ENCODE measurements at regions not wholly inside any gene's neighbourhood (a gene's known extent, or its start where the extent isn't known, plus 50 kb on each side); places are given as distances from the start of the nearest gene placed in this dataset.

DNA sequence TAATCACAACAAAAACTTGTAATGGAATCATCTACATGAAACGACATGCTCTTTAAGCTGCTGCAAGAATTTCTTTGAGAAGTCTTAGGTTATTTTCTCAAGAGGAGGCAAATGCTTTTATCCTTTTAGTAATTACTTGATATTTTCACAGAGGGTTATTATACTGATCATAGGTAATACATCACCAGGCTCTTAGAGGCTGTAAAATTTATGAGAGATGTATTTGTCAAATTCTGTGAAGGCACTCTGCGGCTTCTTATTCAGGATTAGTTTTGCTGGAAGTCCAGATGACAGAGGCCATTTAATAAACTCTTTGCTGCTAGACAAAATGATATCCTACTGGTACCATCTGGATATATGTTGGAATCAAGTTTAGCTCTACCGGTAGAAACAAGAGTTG, 624.3 kb upstream of the BRINP3 start:
- H3K4me1 ChIP-seq (ENCODE audit: insufficient read depth), result no peaks in the 10 kb centered on the region
- DNase-seq (ENCODE audit: extremely low spot score), result no peak
- WGBS, result 76% methylated on average over 3 of the region's 3 CpGs
- H3K36me3 ChIP-seq (ENCODE audit: insufficient read depth), result no peaks in the 10 kb centered on the region
- no peak overlapping the region for H3K27ac ChIP-seq (ENCODE audit: low read depth)
- no peak overlapping the region for H3K4me3 ChIP-seq (ENCODE audit: low read depth, low read length)

DNA sequence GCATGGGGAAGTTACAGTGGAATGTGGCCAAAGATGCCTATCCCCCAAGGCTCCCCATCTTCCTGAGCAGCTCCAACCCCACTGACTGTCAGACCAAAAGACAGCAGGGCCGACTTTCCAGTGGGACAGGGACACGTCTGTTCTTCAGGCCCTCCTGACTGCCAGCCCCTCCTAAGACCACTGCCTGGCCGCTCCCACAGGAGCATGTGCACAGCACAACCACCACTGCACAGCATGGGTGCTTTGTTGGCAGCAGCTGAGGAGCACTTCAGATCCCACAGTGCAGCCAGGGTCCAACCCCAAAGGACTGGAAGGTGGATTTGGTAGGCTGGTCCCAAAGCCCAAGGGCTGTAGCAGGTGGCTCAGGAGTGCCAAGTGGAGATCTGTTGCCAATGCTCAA, 648.3 kb upstream of the BRINP3 start:
- H3K36me3 ChIP-seq (ENCODE audit: insufficient read depth), result no peaks in the 10 kb centered on the region
- no peaks in the 10 kb centered on the region for H3K4me1 ChIP-seq (ENCODE audit: insufficient read depth)
- H3K4me3 ChIP-seq (ENCODE audit: low read depth, low read length), result no peak overlapping the region
- no peak for DNase-seq (ENCODE audit: extremely low spot score)
- H3K27ac ChIP-seq (ENCODE audit: low read depth), result no peak overlapping the region
- 90% methylated on average over 3 of the region's 3 CpGs for WGBS

DNA sequence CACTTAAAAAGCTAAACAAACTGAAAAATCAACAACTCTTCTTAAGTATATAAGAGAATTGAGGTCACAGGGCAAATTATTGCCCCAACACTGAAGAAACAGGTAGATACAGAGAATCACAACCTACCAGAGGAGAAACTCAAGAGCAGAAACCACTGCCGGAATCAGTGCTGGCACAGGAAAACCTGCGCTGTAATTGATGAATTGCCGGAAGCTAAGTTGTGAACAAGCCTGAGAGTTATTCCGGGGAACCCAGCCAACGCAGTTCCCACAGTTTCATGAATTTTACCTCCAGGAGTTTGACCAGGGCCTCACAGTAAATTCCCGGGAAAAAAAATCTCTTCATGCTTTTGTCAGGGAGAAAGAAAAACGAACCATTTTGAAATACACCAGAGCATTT, 657.1 kb upstream of the BRINP3 start:
- no peak overlapping the region for H3K27ac ChIP-seq (ENCODE audit: low read depth)
- no peaks in the 10 kb centered on the region for H3K36me3 ChIP-seq (ENCODE audit: insufficient read depth)
- no peaks in the 10 kb centered on the region for H3K4me1 ChIP-seq (ENCODE audit: insufficient read depth)
- WGBS, result 38% methylated on average over 7 of the region's 7 CpGs
- no peak for DNase-seq (ENCODE audit: extremely low spot score)
- no peak overlapping the region for H3K4me3 ChIP-seq (ENCODE audit: low read depth, low read length)

DNA sequence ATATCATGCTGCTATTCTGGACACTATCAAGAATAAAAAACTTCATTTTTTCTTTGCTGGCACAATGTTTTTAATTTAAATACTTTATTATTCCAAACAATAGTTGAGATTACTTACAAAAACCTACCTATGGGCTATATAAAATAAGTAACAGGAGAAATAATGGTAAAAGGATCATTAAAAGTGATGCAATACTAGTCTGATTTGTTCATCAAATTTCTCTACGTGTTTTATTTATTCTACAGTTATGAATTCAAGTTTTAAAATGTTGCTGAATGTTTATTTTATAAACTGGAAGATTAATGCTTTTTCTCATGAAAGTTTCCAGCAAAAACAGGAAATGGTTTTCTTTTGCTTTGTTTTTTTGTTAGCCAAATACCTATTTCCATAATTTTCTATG, 662.4 kb upstream of the BRINP3 start:
- Histone ChIP-seq H3K4me3 (ENCODE audit: low read depth, low read length) (no peak overlapping the region), H3K36me3 (ENCODE audit: insufficient read depth) (no peaks in the 10 kb centered on the region), H3K27ac (ENCODE audit: low read depth) (no peak overlapping the region), H3K4me1 (ENCODE audit: insufficient read depth) (no peaks in the 10 kb centered on the region)
- 33% methylated on average over 1 of the region's 1 CpG for WGBS
- no peak for DNase-seq (ENCODE audit: extremely low spot score)

DNA sequence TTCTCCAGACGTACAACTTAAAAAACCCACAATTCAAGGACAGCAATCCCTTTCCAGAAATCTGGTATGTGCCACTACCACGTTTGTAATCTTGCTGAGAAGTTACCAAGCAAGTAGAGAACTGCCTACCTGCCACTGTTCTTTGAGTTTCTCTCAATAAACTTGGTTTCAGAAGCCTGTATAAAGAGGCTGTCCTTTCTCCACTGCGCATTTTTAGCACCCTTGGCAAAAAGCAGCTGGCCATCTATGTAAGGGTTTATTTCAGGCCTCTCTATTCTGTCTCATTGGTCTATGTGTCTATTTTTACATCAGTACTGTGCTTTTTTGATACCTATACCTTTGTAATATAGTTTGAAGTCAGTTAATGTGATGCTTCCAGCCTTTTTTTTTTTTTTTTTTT, 665.1 kb upstream of the BRINP3 start:
- no peak for DNase-seq (ENCODE audit: extremely low spot score)
- WGBS, result 58% methylated on average over 3 of the region's 3 CpGs
- H3K27ac ChIP-seq (ENCODE audit: low read depth), result no peak overlapping the region
- no peaks in the 10 kb centered on the region for H3K36me3 ChIP-seq (ENCODE audit: insufficient read depth)
- H3K4me3 ChIP-seq (ENCODE audit: low read depth, low read length), result no peak overlapping the region
- no peaks in the 10 kb centered on the region for H3K4me1 ChIP-seq (ENCODE audit: insufficient read depth)

DNA sequence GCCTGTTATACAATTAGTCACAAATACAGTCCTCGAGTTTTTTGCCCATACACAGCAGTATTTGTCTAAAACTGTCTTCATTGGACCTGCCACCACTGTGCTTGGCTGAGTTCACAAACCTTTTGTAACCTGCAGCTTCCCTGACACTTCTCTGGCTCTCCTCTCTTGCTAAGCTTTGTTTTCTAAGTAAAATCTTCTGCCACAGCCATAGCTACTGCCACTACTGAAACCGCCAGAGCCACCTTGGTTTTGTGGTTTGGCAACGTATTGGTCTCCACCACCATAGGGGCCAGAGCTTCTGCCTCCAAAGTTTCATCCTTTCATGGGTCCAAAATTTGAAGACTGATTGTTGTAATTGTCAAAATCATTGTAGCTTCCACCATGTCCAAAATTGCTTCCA, 668.2 kb upstream of the BRINP3 start:
- no peak for DNase-seq (ENCODE audit: extremely low spot score)
- Histone ChIP-seq H3K36me3 (ENCODE audit: insufficient read depth) (no peaks in the 10 kb centered on the region), H3K4me1 (ENCODE audit: insufficient read depth) (no peaks in the 10 kb centered on the region), H3K4me3 (ENCODE audit: low read depth, low read length) (no peak overlapping the region), H3K27ac (ENCODE audit: low read depth) (no peak overlapping the region)
- WGBS, result 80% methylated on average over 3 of the region's 3 CpGs

DNA sequence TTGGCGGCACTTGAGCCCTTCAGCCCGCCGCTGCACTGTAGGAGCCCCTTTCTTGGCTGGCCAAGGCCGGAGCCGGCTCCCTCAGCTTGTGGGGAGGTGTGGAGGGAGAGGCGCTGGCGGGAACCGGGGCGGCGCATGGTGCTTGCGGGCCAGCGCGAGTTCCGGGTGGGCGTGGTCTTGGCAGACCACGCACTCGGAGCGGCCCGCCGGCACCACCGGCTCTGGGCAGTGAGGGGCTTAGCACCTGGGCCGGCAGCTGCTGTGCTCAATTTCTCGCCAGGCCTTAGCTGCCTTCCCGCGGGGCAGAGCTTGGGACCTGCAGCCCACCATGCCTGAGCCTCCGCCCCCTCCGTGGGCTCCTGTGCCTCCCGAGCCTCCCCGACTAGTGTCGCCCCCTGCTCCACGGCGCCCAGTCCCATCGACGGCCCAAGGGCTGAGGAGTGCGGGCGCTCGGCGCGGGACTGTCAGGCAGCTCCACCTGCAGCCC, 673.7 kb upstream of the BRINP3 start:
- Histone ChIP-seq H3K27ac (ENCODE audit: low read depth) (no peak overlapping the region), H3K36me3 (ENCODE audit: insufficient read depth) (no peaks in the 10 kb centered on the region), H3K4me3 (ENCODE audit: low read depth, low read length) (no peak overlapping the region), H3K4me1 (ENCODE audit: insufficient read depth) (no peaks in the 10 kb centered on the region)
- no peak for DNase-seq (ENCODE audit: extremely low spot score)
- 96% methylated on average over 39 of the region's 39 CpGs for WGBS

DNA sequence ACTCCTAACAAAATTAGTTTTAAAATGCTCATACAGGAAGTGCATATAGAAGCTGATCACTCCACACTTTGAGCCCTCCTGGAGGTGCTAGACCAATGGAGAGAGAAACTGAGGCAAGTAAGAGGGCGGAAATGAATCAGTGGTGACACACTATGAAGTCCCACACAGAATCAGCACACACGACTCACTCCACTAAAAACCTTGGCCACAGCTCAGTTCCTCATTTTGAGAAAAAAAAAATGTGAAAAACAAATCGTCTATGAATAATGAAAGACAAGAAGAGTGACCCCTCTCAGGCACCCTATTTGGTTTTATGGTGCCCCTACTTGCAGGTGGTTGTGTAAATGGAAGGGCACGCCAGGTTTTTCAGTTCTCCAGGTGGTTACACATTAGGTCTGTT, 675.1 kb upstream of the BRINP3 start:
- no peak for DNase-seq (ENCODE audit: extremely low spot score)
- Histone ChIP-seq H3K4me3 (ENCODE audit: low read depth, low read length) (no peak overlapping the region), H3K27ac (ENCODE audit: low read depth) (no peak overlapping the region), H3K4me1 (ENCODE audit: insufficient read depth) (no peaks in the 10 kb centered on the region), H3K36me3 (ENCODE audit: insufficient read depth) (no peaks in the 10 kb centered on the region)
- 85% methylated on average over 4 of the region's 4 CpGs for WGBS

DNA sequence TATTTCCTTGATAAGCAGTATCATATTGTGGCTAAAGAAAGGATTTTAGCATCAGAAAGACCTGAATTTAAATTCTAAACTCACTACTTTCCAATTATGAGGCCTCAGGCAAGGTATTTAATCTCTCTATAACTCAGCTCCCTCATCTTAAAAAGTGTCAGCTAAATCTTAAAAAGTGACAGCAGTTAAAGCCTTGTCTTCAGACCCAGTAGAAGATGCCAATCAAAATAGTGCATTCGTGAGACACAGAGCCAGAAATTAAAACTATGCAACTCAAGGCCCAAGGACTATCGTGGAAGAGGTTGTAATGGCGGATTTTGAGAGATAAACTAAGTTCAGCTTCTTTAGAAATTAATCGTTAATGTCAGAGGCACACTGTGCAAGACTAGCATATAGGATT, 677.5 kb upstream of the BRINP3 start:
- Histone ChIP-seq H3K4me3 (ENCODE audit: low read depth, low read length) (no peak overlapping the region), H3K4me1 (ENCODE audit: insufficient read depth) (no peaks in the 10 kb centered on the region), H3K36me3 (ENCODE audit: insufficient read depth) (no peaks in the 10 kb centered on the region), H3K27ac (ENCODE audit: low read depth) (no peak overlapping the region)
- DNase-seq (ENCODE audit: extremely low spot score), result no peak
- 52% methylated on average over 4 of the region's 4 CpGs for WGBS

DNA sequence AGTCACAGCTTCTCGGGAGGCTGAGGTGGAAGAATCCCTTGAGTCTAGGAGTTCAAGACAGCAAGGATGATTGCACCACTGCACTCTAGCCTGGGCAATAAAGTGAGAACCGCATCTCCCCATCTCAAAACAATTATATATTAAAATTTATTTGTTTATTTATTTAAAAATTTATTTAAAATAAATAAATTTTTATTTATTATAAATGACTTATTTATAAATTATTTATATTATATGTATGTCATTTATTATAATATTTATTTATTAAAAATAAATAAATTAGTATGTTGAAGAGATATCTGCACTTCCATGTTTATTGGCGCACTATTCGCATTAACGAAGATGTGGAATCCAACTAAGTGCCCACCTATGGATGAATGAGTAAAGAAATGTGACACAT, 683.2 kb upstream of the BRINP3 start:
- 97% methylated on average over 5 of the region's 5 CpGs for WGBS
- no peak for DNase-seq (ENCODE audit: extremely low spot score)
- Histone ChIP-seq H3K27ac (ENCODE audit: low read depth) (no peak overlapping the region), H3K4me1 (ENCODE audit: insufficient read depth) (no peaks in the 10 kb centered on the region), H3K4me3 (ENCODE audit: low read depth, low read length) (no peak overlapping the region), H3K36me3 (ENCODE audit: insufficient read depth) (no peaks in the 10 kb centered on the region)

DNA sequence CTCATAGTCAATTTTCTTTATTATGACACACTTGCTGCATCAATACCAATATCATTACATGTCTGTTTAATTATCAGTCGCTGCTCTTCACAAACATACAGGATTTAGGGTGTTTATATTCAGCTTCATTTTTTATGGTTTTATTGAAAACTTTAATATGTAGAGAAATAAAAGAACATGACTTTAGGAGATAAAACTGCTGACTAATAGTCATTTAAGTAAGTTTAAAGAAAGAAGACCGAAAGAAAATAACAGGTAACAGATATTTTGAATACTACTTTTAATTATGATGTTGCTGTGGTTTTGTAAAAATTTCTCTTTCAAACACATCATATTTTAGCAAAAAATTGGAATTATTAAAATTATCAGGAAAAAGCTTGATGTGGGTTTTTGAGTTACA, 685.1 kb upstream of the BRINP3 start:
- H3K36me3 ChIP-seq (ENCODE audit: insufficient read depth), result no peaks in the 10 kb centered on the region
- H3K4me1 ChIP-seq (ENCODE audit: insufficient read depth), result no peaks in the 10 kb centered on the region
- H3K4me3 ChIP-seq (ENCODE audit: low read depth, low read length), result no peak overlapping the region
- H3K27ac ChIP-seq (ENCODE audit: low read depth), result no peak overlapping the region
- WGBS, result 54% methylated on average over 2 of the region's 2 CpGs
- no peak for DNase-seq (ENCODE audit: extremely low spot score)

DNA sequence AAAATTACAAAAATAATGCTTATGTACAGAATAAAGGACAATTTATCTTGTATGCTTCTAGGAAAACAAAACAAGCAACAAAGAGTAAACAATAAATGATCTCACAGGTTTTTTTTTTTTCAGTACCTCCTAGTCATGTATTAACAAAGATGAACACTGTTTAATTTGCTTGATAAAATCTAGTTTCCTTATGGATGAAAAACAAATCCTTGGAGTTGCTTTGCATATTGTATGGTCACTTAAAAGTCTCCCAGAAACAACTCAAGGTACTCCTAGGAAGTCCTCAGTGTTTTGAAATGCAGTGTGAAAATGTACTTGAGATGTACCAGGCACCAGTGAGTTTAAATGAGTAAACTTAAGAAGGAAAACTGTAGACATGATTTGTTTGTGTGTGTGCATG, 686.0 kb upstream of the BRINP3 start:
- H3K36me3 ChIP-seq (ENCODE audit: insufficient read depth), result no peaks in the 10 kb centered on the region
- no peak for DNase-seq (ENCODE audit: extremely low spot score)
- no peak overlapping the region for H3K4me3 ChIP-seq (ENCODE audit: low read depth, low read length)
- H3K4me1 ChIP-seq (ENCODE audit: insufficient read depth), result no peaks in the 10 kb centered on the region
- no peak overlapping the region for H3K27ac ChIP-seq (ENCODE audit: low read depth)

DNA sequence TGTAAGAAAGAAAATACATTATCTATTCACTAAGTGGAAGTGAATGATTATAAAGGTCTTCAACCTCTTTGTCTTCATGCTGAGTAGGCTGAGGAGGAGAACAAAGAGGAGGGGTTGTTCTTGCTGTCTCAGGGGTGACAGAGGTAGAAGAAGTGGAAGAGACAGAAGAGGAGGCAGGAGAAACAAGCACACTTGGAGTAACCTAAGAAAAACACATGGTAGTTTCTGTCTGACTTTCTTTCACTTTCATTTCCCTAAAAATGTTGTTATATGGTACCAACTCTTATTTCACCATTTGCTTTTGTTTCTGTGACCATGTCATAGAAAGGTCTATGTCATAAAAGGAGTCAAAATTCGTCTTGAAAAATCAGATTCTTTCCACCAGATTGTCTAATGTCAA, 696.6 kb upstream of the BRINP3 start:
- 45% methylated on average over 1 of the region's 1 CpG for WGBS
- no peak for DNase-seq (ENCODE audit: extremely low spot score)
- H3K36me3 ChIP-seq (ENCODE audit: insufficient read depth), result no peaks in the 10 kb centered on the region
- no peaks in the 10 kb centered on the region for H3K4me1 ChIP-seq (ENCODE audit: insufficient read depth)
- H3K4me3 ChIP-seq (ENCODE audit: low read depth, low read length), result no peak overlapping the region
- H3K27ac ChIP-seq (ENCODE audit: low read depth), result no peak overlapping the region

DNA sequence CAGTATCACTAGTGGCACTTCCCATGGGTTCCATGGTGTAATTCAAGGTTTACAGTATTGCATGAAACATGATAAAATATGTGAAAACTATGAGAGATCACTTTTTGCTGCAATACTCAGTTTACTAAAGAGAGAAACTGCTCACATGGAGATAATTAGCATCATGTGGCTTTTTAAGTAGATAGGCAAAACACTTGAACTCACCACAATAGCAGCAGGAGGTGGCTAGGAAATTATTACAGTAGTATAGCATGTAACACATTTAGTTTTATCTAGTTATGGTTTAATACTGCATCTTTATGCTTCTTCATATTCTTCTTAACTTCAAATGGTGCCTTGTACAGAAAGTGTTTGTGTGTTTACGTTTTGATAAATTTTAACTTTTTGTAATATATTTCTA, 698.5 kb upstream of the BRINP3 start:
- Histone ChIP-seq H3K4me1 (ENCODE audit: insufficient read depth) (no peaks in the 10 kb centered on the region), H3K36me3 (ENCODE audit: insufficient read depth) (no peaks in the 10 kb centered on the region), H3K4me3 (ENCODE audit: low read depth, low read length) (no peak overlapping the region), H3K27ac (ENCODE audit: low read depth) (no peak overlapping the region)
- 89% methylated on average over 1 of the region's 1 CpG for WGBS
- no peak for DNase-seq (ENCODE audit: extremely low spot score)

DNA sequence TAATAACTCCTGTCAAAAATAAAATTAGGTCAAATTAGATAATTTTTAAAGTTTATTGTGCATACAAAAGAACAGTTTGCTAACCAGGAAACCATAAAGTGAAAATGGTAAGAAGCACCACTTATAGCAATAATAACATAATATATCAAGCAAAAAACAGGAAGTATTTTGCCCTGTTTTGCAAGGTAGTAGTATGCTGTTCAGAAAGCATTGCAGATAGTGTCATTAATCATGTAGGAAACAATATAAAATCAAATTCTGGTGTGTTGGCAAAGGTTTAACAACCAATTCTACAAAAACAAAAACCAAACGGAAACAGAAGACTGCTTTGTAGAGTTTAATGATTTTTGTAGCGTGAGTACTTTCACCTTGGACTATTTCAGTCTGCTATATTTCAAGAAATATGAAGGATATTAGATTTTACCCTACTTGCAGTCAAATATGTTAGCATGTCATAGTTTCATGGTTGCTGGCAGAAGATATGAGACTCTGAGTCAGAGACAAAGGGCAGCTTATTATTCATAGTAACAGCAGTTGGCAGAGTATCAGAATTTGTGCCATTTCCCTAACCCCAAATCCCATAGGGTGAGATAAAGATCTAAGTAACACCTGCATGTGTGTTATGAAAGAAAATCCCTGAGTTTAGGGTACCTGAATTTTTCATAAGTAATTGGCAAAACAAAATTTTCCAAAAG, 729.0 kb upstream of the BRINP3 start:
- Histone ChIP-seq H3K4me3 (ENCODE audit: low read depth, low read length) (no peak overlapping the region), H3K4me1 (ENCODE audit: insufficient read depth) (no peaks in the 10 kb centered on the region), H3K36me3 (ENCODE audit: insufficient read depth) (no peaks in the 10 kb centered on the region), H3K27ac (ENCODE audit: low read depth) (no peak overlapping the region)
- DNase-seq (ENCODE audit: extremely low spot score), result no peak
- WGBS, result 74% methylated on average over 2 of the region's 2 CpGs

Measured in urinary bladder (tissue), 3 donors.